ENCODE measurements at regions not wholly inside any gene's neighbourhood (a gene's known extent, or its start where the extent isn't known, plus 50 kb on each side); places are given as distances from the start of the nearest gene placed in this dataset.

- ATAC-seq: no peak
- no peak overlapping the region for H3K27ac ChIP-seq
- H3K4me3 ChIP-seq: no peak overlapping the region
- no peak for DNase-seq
- H3K4me1 ChIP-seq: no peaks in the 10 kb centered on the region
- peaks cover 2% of the 10 kb centered on the region for H3K9me3 ChIP-seq
- H3K27me3 ChIP-seq (ENCODE audit: insufficient read depth in 3 of 3, low read length in 2 of 3): peaks cover 0 to 2% (median 0%) of the 10 kb centered on the region in 3 donors
- no peak for TF ChIP-seq CTCF (IDR thresholded peaks at IDR 0.05)
- no peaks in the 10 kb centered on the region for H3K36me3 ChIP-seq (ENCODE audit: insufficient read depth in 1 of 2, low read depth in 1 of 2)
- intact Hi-C loops (cut with DNase I): no loop called here
These were observed 269.6 kb upstream of the ARRDC3 start for GRCh38 chr5:91652678-91653077.

- no peak overlapping the region for H3K4me3 ChIP-seq
- H3K4me1 ChIP-seq: no peaks in the 10 kb centered on the region
- H3K36me3 ChIP-seq (ENCODE audit: insufficient read depth in 1 of 2, low read depth in 1 of 2): no peaks in the 10 kb centered on the region
- no peak overlapping the region for H3K27ac ChIP-seq
- intact Hi-C loops (cut with DNase I): no loop called here
- H3K27me3 ChIP-seq (ENCODE audit: insufficient read depth in 3 of 3, low read length in 2 of 3): peaks cover 0 to 2% (median 0%) of the 10 kb centered on the region in 3 donors
- H3K9me3 ChIP-seq: no peaks in the 10 kb centered on the region
- no peak for TF ChIP-seq CTCF (IDR thresholded peaks at IDR 0.05)
- no peak for DNase-seq
- no peak for ATAC-seq
These were observed 268.6 kb upstream of the ARRDC3 start for GRCh38 chr5:91651704-91652103.

- no peak overlapping the region for H3K27ac ChIP-seq
- DNase-seq (no peak), ATAC-seq (no peak)
- H3K36me3 ChIP-seq (ENCODE audit: insufficient read depth in 1 of 2, low read depth in 1 of 2): no peaks in the 10 kb centered on the region
- no peak for TF ChIP-seq CTCF (IDR thresholded peaks at IDR 0.05)
- H3K4me3 ChIP-seq: no peak overlapping the region
- no peaks in the 10 kb centered on the region for H3K4me1 ChIP-seq
- H3K27me3 ChIP-seq (ENCODE audit: insufficient read depth in 3 of 3, low read length in 2 of 3): peaks cover 0 to 2% (median 0%) of the 10 kb centered on the region in 3 donors
- intact Hi-C loops (cut with DNase I): no loop called here
- H3K9me3 ChIP-seq: no peaks in the 10 kb centered on the region
- WGBS, 3 donors: 78 to 85% (median 83%) methylated on average over 4 of the region's 4 CpGs
These were observed 262.2 kb upstream of the ARRDC3 start for GRCh38 chr5:91645347-91645746.

- no peak for DNase-seq
- intact Hi-C loops (cut with DNase I): no loop called here
- Histone ChIP-seq H3K4me3 (no peak overlapping the region), H3K27me3 (ENCODE audit: insufficient read depth in 3 of 3, low read length in 2 of 3) (no peaks in the 10 kb centered on the region), H3K9me3 (no peaks in the 10 kb centered on the region), H3K27ac (no peak overlapping the region), H3K4me1 (no peaks in the 10 kb centered on the region), H3K36me3 (ENCODE audit: insufficient read depth in 1 of 2, low read depth in 1 of 2) (no peaks in the 10 kb centered on the region)
- TF ChIP-seq CTCF (IDR thresholded peaks at IDR 0.05): no peak
- 65 to 75% (median 69%) methylated on average over 2 of the region's 2 CpGs for WGBS, 3 donors
- no peak for ATAC-seq
These were observed 260.7 kb upstream of the ARRDC3 start for GRCh38 chr5:91643797-91644196.

- WGBS, 3 donors: 70 to 75% (median 74%) methylated on average over 5 of the region's 5 CpGs
- ATAC-seq (no peak), DNase-seq (no peak)
- Histone ChIP-seq H3K27me3 (ENCODE audit: insufficient read depth in 3 of 3, low read length in 2 of 3) (no peaks in the 10 kb centered on the region), H3K27ac (no peak overlapping the region), H3K4me1 (no peaks in the 10 kb centered on the region), H3K9me3 (no peaks in the 10 kb centered on the region), H3K4me3 (no peak overlapping the region), H3K36me3 (ENCODE audit: insufficient read depth in 1 of 2, low read depth in 1 of 2) (no peaks in the 10 kb centered on the region)
- no peak for TF ChIP-seq CTCF (IDR thresholded peaks at IDR 0.05)
- intact Hi-C loops (cut with DNase I): no loop called here
These were observed 259.5 kb upstream of the ARRDC3 start for GRCh38 chr5:91642581-91642980.
